ENCODE measurements at regions not wholly inside any gene's neighbourhood (a gene's known extent, or its start where the extent isn't known, plus 50 kb on each side); places are given as distances from the start of the nearest gene placed in this dataset.

DNA sequence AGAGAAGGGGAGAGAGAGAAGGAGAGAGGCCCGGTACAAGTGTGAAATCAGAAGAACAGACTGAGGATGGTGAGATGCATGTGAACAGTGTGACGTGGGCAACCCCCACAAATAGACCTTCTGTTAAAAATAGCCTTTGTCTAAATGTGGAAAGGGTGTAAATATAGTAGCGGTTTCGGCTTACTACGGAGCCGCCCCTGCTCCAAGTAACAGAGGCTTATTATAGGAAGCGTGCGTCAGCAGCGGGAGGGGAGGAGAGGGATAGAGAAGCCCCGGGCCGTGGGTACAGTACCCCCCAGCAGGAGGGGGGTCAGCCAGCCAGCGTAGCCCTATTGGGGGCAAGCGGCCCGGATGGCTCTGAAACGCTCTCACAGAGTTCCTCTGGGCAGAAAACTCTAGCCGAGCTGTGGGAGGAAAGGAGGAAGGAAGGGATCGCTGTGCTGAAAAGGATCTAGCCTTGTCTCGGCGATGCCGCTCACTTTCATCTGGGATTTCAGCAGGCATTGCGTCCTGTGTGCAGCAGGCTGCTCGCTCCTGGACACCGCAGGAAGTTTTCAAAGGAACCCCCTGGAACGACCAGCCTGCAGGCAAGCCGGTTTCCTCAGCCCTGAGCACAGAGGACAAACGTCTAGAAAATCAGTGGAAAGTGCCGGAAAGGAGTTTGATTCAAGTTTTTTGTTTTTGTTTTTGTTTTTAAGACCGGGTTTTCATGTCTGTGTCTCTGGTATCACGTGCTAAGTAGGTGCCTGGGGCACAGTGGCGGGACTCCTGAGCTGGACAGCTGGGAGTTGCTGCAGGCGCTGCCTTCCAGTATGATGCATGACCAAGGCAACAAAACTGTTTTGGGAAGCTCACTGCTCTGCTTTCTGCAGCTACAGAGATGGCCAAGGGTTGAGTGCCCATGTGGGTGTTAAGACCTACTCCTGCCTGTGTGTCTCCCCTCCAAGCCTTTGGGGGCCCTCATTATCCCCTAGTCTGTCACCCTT, 146.6 kb downstream of the SEC61B start:
- no peak for DNase-seq

DNA sequence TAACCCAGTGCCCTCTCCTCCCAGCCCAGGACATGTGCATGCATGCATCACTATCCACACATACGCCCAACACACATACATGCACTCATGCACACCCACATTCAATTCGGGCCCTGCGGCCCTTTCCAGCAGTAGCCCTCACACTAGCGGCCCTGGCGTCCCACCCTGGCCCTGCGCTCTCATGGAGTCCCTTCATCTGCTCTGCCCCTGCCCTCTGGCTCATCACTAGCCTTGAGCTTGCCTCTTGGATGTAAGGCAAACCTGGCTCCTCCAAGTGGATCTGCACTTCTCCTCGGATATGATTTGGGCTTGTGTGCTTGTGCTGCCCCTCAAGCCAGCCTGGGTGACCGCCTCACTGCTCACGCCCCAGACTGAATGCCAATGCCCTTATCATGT, 147.2 kb downstream of the SEC61B start:
- no peak for DNase-seq

DNA sequence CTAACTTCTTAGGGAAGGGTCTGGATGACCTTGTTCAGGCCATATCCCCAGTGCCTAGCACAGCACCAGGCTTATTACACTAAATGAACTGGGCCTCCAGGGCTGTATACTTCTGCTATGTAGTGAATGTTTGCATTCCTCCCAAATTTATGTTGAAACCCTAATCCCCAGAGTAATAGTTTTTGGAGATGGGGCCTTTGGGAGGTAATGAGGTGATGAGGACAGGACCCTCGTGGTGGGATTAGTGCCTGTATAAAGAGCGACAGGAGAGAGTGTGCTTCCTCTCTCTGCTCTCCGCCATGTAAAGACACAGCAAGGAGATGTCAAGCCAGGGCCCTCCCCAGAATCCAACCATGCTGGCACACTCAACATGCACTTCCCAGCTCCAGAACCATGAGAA, 148.3 kb downstream of the SEC61B start:
- no peak for DNase-seq

DNA sequence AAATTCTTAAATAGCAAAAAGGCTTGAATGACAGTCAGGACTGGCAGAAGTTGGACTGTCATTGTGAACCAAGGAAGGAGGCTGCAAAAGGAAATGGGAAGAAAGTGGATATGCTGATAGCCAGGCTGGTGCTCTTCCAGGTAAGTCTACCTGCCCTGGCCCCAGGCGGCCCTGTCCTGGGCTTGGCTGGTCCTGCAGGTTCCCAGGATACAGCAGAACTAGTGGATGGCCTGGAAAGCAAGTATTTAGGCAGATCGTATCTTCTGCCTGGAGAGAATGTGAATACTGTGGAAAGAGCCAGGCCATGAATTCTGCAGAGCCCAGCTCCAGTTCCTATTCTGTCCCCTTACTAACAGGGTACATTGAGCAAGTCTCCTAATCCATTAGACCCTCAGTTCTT, 149.3 kb downstream of the SEC61B start:
- no peak for DNase-seq

DNA sequence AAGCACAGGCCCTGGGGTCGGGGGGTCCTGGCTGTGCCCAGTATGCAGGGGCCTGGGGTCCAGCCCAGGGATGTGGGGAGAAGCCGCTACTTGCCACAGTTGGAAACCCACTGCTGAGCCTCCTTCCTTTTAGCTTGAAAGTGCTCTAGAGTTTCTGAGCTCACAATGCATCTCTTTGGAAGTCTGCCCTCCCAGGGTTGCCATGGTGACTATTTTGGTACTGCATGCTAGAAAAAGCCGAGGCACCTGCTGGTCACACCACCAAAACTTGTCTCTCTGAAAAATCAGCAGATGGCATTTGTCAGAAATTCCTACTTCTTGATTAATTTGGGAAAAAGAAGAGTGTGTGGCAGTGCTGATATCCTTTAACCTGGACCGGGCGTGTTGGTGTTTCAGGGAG, 151.8 kb downstream of the SEC61B start:
- no peak for DNase-seq

DNA sequence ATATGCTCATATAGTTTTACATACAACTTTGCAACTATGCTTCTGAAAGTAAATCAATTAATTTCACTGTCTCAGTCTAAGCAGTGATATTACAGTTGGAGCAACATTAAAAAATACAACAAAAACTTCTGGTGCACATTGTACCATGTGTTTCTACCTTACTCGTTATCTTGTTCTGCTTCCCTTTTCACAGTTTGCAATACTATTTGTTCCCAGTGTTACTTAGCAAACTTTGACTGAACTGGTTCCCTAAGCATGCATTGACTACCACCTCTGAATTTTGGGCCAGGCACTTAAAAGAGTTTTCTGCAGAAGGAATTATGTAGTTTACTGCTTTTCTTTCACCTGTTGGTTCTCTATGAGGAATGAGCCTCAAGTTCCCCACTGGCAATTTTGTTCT, 152.7 kb downstream of the SEC61B start:
- no peak for DNase-seq

DNA sequence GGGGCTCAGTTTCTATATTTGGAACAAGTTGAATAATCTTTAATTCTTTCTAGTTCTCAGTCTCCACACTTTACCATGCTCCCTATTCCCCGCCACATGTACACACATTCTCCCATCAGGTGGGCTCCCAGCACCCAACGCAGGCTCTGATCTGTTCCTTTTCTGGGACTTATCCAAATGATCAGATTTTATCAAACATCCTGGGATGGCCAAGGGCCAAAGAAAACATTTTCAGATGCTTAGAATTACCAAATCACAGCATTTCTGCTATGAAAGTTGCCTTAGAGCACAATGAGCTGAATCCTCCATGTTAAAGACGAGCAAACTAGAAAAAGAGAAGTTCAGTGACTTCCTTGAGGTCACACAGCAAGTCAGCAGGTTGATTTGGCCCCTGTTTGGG, 153.4 kb downstream of the SEC61B start:
- no peak for DNase-seq

DNA sequence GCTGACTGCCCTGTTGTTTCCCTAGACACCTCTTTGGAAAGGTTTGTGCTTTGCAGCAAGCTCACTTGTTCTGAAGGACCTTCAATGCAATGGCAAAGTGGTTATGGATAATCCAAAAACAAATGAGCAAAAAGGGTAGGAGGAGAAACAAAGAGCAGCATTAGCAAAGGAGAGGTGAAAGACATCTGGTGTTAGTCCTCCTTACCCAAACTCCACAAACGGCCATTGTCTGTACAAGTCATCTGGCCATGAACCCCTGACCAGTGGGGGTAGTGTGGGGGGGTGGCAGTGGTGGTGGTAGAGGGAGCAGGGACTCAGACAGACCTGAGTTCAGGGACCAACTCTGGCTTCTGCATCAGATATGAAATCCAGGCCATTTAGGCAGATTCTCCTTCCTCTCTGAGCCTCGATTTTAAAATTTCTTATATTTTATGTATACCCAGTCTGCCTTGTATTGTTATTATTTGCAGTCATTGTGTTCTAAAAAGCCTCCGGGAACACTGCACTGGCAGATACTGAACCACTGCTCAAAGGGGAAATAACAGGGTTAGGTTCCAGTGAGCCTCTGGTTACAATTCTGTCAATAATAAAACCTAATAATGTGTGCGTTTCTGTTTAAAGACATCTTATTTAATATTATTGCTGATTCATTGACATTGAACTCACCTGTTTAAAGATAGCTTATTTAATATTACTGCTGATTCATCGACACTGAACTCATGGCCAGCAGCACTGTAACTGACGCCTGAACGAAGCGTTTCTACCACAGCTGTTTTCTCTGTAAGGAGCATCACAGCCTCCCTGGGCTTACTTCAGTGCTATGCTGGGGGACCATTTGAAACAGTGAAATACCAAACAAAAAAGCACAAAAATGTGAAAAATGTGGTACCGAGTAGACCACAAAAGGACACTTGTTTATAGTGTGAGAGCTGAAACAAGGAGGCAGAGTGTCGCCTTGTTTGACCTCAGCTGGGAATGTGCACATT, 156.0 kb downstream of the SEC61B start:
- no peak for DNase-seq

DNA sequence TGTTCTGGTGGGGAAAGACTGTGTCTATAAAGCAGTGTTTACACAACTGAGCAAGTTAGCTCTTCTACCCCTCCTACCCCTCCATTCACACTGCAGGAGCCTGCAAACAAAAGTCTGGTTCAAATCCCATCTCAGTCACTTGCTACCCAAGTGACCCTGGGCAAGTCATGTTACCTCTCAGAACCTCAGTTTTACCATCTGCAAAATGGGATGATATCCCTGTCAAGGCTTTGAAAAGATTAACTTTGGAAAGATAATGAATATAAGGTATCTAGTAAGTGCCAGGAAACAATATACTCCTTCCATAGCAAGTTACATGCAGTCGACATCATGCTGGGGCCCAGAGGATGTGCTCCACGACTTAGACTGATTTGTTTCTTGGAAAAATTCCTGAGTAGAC, 161.5 kb downstream of the SEC61B start:
- DNase-seq, result no peak

DNA sequence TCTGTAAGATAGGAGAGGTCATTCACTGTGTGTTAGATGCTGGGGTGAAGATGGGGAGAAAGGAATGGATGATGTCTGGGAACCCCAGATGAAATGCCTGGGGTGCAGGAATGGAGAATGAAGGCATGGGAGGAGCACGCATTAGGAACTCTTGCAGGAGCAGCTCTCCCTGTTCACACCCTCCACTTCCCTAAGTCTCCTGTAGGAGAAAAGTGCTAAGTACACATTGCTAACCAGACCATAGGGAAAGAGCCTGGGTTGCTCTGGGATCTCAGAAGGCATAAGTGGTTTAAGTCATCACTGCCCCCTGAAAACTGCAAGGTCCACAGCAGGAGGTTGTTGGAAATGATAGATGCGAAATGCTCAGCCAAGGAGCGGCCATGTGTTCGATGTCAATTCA, 163.1 kb downstream of the SEC61B start:
- DNase-seq, result no peak

DNA sequence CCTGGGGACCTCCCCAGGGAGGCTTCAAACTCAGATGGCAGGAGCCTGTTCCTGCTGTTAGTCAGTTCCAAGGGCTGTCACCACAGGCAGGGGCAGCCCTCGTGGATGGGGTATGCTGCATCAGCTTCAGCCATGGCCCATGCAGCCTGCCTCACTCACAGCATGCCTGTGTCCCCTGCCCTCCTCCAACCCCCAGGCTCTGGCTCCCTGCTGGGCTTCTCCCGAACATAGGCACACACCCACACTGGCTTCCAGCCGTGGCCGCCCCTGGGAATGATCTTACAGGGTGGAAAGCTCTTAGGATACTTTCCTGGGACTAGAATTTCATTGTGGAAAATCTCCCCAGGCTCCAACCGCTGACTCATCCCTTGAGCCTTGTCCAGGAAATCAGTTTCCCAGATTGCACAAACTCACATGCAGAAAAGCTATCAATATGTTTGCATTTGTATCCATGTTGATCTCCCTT, 163.8 kb downstream of the SEC61B start:
- no peak for DNase-seq

DNA sequence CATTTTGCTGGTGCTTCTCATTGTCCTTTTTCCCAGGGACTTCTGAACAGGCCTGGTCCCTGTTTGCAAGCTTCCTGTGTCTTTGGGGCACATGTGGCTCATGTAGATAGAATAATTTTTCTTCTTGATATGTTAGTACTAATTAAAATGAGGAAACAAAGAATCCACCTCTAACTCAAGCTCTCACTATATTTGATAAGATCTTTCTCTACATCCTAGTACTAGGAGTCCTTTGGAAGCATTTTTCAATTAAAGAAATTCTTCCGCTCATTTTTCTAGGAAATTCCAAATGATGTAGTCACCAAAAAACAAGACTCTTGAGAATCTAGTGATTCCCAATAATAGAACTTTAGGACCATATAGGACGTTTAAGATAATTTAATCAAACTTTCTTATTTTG, 165.3 kb downstream of the SEC61B start:
- DNase-seq, result no peak

DNA sequence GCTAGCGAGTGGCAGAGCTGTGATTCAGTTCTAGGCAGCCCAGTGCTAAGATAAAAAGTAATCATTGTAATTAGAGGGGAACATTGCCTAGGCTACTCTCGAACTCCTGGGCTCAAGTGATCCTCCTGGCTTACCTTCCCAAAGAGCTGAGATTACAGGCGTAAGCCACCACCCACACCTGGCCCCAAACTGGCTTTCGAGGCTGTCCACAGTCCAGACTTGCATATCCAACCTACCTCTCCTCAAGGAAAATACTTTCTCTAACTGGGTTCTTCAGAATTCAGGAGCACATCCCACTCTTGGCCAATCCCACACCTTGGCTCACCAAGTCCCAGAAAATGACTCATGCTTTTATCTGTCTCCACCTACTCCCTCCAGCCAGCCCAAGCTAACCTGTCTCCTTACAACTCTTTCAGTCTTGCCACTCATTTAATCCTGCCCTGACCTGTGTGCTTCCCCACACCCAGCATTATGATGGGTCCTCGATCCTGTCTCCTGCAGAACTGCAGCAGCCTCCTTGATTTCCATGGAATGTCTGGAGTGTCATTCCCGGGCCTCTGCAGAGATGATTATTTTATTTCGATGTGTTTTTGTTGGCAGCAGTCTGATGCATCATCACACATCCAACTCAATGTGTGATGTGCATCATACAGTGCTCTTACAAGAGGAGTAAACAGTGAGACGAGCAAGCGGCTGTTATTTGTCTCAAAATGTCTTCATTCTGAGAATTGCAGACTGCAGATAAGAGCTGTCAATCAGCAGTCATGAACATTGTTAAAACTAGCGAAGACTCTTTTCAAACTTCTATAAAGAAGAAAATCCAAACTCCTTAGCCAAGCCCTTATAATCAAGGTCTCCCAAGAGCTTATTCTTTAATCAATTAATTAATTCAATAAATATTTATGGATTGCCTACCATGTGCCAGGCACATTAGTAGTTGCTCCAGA, 167.3 kb downstream of the SEC61B start:
- DNase-seq, result no peak

DNA sequence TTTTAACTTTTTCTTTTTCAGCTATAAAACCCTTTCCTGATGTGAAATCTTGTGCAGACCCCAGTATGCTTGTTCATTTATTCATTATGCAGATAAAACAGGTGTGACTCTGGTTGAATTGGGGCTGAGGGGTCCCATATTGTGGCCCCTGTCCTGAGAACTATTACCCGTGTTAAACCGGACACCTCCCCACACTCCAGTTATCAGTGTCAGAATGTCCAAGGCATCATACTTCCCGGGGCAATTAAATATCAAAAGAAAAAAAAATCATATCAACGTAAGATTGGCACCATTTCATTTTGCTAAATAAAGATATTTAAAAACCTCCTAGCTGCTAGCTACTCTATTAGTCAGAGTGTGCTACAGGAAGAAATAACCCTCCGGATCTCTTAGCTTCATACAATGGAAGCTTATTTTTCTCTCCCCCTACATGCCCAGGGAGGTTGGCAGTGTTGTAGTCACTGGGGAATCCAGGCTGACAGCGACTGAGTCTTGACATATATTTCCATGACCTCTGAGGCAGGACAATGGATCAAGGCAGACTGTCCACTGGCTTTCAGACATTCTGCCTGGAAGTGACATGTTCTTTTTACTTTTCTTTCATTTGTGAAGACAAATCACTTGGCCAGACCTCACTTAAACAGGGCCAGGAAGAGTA, 170.0 kb downstream of the SEC61B start:
- no peak for DNase-seq

DNA sequence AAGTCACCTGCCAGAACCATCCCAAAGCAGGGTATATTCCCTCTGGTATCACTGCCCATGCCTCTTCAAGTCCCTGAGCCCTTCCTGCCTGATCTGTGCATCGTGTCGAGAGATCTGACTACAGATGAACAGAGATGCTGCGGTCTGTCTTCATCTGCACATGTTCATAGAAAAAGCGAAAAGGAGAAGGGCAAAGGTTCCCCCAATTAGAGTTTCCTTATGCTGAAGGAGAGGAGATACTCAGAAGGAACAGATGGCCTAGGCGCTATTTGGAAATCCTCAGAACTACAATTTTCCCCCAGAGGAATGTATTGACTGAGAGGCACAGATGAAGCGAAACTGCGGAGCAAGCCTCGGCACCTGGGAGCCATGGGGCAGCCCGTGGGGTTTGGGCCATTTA, 170.9 kb downstream of the SEC61B start:
- DNase-seq, result no peak

DNA sequence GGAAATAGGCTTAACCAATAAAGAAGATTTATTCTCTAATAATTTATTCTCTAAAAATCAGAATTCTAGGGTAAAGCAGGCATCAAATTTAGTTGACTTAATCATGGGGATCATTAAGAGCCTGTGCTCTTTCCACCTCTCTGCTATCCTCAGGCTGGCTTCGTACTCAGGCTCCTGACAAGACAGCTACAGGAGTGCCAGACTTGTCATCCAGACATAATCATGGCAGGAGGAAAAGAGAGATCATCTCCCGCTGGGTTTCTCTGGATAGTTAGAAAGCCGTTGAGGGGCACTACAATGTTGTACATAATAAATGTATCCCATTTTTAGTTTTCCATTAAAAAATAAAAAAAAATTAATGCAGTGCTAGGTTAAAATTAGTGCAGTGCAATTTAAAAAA, 171.9 kb downstream of the SEC61B start:
- DNase-seq, result no peak

DNA sequence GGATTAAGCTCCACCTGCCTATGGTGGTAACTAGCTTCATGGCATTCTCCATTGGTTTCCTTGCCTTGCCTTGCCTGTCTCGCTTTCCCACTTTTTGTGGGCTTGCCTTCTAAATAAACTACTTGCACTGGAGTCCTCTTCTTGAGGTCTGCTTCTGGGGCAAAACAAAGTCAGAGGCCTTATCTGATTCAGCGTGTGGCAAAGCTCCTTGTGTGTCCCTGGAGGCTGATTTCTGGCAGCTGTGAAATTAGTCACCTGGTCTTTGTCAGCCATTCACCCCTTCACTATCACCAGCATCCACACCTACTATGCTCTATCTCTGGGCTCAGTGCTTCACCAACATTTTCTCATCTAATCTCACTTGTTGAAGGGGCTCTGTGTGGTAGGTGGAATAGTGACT, 176.2 kb downstream of the SEC61B start:
- no peak for DNase-seq

DNA sequence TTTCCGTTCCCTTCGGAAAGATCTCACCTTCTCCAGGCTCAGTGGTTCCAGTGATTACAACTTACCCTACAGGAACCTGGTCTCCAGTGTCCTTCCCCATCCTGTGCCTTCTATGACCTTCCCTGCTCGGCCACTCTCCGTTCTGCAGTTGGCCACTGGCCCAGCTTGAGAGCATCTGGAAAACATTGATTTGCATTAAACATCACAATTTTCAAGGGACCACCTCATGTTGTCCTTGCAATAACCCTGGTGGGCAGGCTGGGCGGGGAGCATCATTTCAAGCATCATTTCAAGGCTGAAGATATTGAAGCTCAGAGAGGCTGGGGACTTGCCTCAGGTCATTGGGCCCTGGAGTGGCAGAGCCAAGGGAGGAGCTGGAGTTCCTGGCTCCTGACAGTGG, 177.4 kb downstream of the SEC61B start:
- no peak for DNase-seq

DNA sequence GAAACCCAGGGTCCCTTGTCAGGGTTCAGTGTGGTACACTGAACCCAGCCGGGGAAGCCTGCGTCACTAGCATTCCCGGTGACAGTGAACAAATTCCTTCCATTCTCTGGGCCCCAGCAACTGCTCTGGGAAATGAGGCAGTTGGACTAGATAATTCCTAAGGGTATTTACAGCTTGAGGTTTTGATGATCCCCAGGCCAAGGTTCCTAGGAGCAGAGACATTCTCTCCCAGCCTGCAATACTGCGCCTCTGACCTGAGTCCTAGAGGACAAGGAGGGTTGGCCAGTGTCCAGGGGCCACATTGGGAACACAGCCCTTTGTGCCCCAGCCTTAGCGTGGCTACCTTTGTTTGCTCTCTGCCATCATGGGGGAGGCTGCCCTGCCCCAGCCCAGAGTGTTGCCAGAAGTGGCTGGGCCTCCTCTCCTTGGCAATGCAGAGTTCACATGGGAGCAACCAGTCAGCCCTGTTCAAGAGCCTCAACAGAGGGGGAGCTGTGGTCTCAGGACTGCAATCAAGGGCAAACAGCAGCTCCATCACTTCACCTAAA, 178.2 kb downstream of the SEC61B start:
- no peak for DNase-seq

DNA sequence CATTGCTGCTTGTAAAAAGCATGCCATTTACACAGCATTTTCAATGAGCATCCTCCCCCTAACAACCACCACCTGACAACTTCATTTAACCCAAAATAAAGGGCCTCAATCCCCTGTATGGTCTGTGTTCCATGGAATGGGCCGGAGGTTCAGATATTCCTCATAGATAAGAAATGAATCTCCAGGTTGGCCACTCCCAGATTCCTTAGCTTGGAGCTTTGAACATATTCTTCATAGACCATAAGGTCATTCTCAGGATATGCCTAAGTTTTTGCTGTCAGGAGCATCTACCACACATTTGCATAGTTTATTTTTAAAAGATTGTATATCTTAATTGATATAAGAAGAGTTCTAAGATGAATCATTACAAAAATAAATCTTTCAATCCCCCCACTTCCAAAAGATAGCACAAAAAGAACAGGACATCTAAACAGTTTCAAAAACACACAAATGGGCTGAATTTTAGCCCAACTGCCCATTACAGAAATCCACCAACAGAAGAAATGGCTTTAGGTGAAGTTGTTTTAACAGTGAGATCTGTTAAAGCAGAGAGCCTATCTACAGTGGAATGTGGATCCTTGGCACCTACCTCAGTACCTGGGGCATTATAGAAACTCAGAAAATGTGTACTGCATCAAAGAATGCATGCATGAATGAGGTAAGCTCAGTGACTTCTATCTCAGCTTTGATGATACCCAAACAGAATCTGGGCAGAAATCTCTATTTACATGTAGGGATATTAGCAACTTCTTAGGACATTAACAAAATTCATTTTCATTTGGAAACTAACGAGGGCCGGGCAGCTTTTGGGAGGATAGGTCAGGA, 179.8 kb downstream of the SEC61B start:
- DNase-seq, result no peak

DNA sequence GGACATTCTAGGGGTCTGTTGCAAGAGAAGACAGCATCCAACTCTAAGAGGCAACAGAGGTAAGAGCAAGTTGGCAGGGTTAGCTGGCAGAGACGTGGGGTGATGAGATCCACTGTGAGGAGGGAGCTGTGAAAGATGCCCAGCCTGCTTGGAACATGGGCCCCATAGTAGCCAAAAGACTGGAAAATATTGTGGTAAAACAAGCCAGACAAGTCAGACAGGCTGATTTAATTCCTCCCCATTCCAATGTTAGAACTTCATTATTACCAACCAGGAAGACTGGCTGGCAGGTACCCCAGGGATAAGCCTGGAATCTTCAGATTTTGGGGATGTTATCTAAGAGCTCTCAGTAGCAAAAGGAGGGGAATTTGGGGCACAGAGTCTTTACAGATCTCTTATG, 181.3 kb downstream of the SEC61B start:
- DNase-seq, result no peak
